Adipocyte (in vitro differentiated cells): ENCODE measurements at regions not wholly inside any gene's neighbourhood (a gene's known extent, or its start where the extent isn't known, plus 50 kb on each side); places are given as distances from the start of the nearest gene placed in this dataset.
A peak's percentile ranks its signal among the peaks of the same experiment; 100 is the strongest.
"Not testable (repeated sequence)": the region's sequence is repeated elsewhere in the genome, so short reads cannot be mapped to it uniquely, and the experiment has no call there.

Source experiments
- DNase-seq: peaks from one replicate; pipeline ENCODE4 v3.0.0-alpha.2; 2015; ENCODE audit warnings: low read depth
- H3K27me3 ChIP-seq: replicated peaks from 2 replicates; pipeline ENCODE4 v1.7.0; 2013; ENCODE audit warnings: mild to moderate bottlenecking, low read length, moderate library complexity; ENCODE audit not compliant: control insufficient read depth, insufficient read depth
- H3K36me3 ChIP-seq: 2 replicates; pipeline ENCODE4 v1.7.0; 2013; ENCODE audit warnings: low read length, mild to moderate bottlenecking, moderate library complexity; ENCODE audit not compliant: control insufficient read depth, insufficient read depth, severe bottlenecking
- H3K4me1 ChIP-seq: 2 replicates; pipeline ENCODE4 v1.7.0; 2013; ENCODE audit warnings: mild to moderate bottlenecking, low read length, moderate library complexity; ENCODE audit not compliant: control insufficient read depth, insufficient read depth
- H3K4me3 ChIP-seq: 2 replicates; pipeline ENCODE4 v1.7.0; 2013; ENCODE audit warnings: mild to moderate bottlenecking, low read length, moderate library complexity
- H3K9ac ChIP-seq: 2 replicates; pipeline ENCODE4 v1.7.0; 2013; ENCODE audit warnings: mild to moderate bottlenecking, low read length, moderate library complexity
- H3K9me3 ChIP-seq: 2 replicates; pipeline ENCODE4 v1.7.0; 2013; ENCODE audit warnings: mild to moderate bottlenecking, low read length, moderate library complexity; ENCODE audit not compliant: control insufficient read depth

- DNase-seq, H3K27me3 ChIP-seq, H3K4me1 ChIP-seq, H3K36me3 ChIP-seq, H3K9me3 ChIP-seq, H3K9ac ChIP-seq, H3K4me3 ChIP-seq: not testable (repeated sequence)
Measured at GRCh38 chr5:122669709-122670108, 105.2 kb upstream of the SNX2 start.

DNA sequence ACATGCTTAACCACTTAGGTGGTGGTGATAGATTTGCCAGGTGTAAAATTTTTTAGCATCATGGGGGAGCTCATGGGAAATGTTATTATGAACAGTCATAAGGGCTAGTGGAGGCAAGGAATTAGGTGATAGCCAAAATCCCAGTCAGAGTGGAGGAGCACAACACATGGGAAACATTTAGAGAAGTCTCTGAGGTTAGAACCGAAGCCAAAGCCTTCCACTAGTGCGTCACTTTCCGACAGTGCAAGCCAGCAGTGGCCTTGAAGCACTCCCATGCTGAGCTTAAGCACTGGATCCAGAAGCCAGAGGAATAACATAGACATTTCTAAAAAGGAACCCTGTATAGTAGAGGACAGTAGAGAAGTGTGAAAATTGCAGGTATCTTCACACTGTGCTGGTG lies 101.5 kb upstream of the SNX2 start:
- Histone ChIP-seq H3K36me3 (no peaks in the 10 kb centered on the region), H3K4me1 (peaks cover 4% of the 10 kb centered on the region), H3K27me3 (no peaks in the 10 kb centered on the region), H3K4me3 (no peak overlapping the region), H3K9me3 (no peaks in the 10 kb centered on the region), H3K9ac (no peak overlapping the region)
- peak; percentile 11 for DNase-seq

DNA sequence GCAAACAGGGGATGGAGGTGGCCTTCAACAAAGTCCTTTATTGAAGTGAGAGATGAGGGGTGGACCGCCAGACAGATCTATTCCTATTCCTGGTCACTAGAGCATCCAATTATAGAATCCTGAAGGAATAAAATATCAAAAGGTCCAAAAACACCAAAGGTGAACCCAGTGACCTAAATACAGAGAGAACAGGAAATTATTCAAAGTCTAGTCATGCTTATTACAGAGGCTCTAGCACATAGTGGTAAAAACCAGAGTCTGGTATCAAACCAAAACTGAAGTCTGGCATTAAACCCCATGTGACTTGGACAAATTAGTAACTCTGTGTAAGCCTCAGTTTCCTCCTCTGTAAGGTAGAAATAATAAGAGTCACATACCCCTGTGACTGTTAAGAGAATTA lies 100.5 kb upstream of the SNX2 start:
- Histone ChIP-seq H3K9ac (no peak overlapping the region), H3K9me3 (no peaks in the 10 kb centered on the region), H3K36me3 (no peaks in the 10 kb centered on the region), H3K4me1 (peaks cover 4% of the 10 kb centered on the region), H3K4me3 (no peak overlapping the region), H3K27me3 (no peaks in the 10 kb centered on the region)
- no peak for DNase-seq

- no peaks in the 10 kb centered on the region for H3K36me3 ChIP-seq
- no peak overlapping the region for H3K4me3 ChIP-seq
- no peak for DNase-seq
- H3K4me1 ChIP-seq = no peaks in the 10 kb centered on the region
- H3K9me3 ChIP-seq = no peaks in the 10 kb centered on the region
- no peak overlapping the region for H3K9ac ChIP-seq
- H3K27me3 ChIP-seq = no peaks in the 10 kb centered on the region
Measured at GRCh38 chr5:122680623-122681350, 94.1 kb upstream of the SNX2 start.

- Histone ChIP-seq H3K27me3 (no peaks in the 10 kb centered on the region), H3K36me3 (no peaks in the 10 kb centered on the region), H3K9ac (no peak overlapping the region), H3K9me3 (no peaks in the 10 kb centered on the region), H3K4me1 (no peaks in the 10 kb centered on the region), H3K4me3 (no peak overlapping the region)
- DNase-seq = no peak
Measured at GRCh38 chr5:122683631-122684030, 91.2 kb upstream of the SNX2 start.

DNA sequence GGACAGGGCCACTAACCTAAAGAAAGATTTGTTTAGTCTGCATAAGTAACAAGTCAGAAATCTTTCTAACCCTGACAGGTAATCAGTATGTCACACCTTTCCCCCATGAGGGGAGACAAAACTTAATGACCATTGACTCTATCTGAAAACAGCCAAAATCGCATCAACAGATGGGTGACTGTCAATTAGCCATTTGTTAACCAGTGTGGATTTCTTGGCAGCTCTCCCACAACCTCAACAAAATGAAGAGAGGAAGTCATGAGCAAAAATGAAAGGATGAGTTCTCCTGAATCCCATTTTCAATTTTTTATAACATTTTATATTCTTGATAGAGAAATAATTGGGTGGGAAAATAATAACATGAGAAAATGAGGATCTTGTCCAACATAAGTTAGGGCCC lies 84.6 kb upstream of the SNX2 start:
- Histone ChIP-seq H3K4me1 (no peaks in the 10 kb centered on the region), H3K9ac (no peak overlapping the region), H3K9me3 (no peaks in the 10 kb centered on the region), H3K36me3 (no peaks in the 10 kb centered on the region), H3K4me3 (no peak overlapping the region), H3K27me3 (no peaks in the 10 kb centered on the region)
- no peak for DNase-seq

- H3K36me3 ChIP-seq = no peaks in the 10 kb centered on the region
- no peak overlapping the region for H3K4me3 ChIP-seq
- no peaks in the 10 kb centered on the region for H3K27me3 ChIP-seq
- no peak for DNase-seq
- H3K4me1 ChIP-seq = no peaks in the 10 kb centered on the region
- no peak overlapping the region for H3K9ac ChIP-seq
- no peaks in the 10 kb centered on the region for H3K9me3 ChIP-seq
Measured at GRCh38 chr5:122691931-122692330, 82.9 kb upstream of the SNX2 start.

DNA sequence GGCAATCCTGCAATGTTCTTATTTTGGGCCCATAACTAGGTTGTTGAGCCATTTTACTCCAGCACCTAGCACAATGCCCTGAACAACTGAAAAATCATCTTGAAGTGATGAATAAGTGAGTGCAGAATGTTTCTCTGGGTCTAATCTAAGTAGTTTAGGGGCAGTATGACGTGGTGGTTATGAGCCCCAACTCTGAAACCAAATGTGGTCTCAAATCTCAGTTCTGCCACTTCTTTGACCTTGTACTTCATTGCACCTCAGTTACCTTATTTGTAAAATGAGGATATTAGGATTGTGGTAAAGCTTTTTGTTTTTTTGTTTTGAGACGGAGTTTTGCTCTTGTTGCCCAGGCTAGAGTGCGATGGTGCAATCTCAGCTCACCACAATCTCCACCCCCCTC lies 80.9 kb upstream of the SNX2 start:
- no peaks in the 10 kb centered on the region for H3K27me3 ChIP-seq
- H3K36me3 ChIP-seq = no peaks in the 10 kb centered on the region
- H3K4me1 ChIP-seq = no peaks in the 10 kb centered on the region
- DNase-seq = no peak
- no peak overlapping the region for H3K9ac ChIP-seq
- no peaks in the 10 kb centered on the region for H3K9me3 ChIP-seq
- H3K4me3 ChIP-seq = no peak overlapping the region

DNA sequence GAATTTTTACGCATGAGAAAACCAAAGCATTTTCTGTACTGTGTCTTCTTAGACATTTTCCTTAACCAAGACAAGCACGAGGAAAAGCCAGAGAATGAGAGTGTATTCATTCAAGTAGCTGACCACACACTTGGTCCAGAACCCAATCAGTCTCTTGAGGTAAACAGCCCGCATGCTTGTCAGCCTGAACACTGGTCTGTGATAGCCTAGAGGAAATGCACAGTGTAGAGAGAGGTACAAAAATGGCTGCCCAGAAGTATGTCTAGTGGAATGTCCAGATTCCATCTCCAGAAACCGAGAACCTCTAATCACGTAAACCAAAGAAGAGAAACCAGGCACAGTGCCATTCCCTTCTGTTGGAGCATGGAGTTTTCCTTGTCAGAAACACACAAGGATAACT lies 80.0 kb upstream of the SNX2 start:
- Histone ChIP-seq H3K4me3 (no peak overlapping the region), H3K4me1 (no peaks in the 10 kb centered on the region), H3K36me3 (no peaks in the 10 kb centered on the region), H3K9me3 (no peaks in the 10 kb centered on the region), H3K27me3 (no peaks in the 10 kb centered on the region), H3K9ac (no peak overlapping the region)
- DNase-seq = no peak

DNA sequence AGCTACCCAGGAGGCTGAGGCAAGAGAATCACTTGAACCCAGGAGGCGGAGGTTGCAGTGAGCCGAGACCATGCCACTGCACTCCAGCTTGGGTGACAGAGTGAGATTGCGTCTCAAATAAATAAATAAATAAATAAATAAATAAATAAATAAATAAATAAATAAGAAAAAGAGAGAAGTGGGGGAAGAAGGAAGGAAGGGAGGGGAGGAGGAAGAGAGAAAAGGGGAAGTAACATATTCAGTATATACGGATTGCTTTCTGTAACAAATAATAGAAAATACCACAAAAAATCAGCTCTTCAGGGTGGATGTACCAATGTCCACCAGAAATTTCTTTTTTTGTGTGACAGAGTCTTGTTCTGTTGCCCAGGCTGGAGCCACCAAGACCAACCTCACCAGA lies 78.1 kb upstream of the SNX2 start:
- H3K4me3 ChIP-seq, H3K36me3 ChIP-seq, H3K9me3 ChIP-seq, H3K4me1 ChIP-seq, DNase-seq, H3K9ac ChIP-seq, H3K27me3 ChIP-seq: not testable (repeated sequence)

DNA sequence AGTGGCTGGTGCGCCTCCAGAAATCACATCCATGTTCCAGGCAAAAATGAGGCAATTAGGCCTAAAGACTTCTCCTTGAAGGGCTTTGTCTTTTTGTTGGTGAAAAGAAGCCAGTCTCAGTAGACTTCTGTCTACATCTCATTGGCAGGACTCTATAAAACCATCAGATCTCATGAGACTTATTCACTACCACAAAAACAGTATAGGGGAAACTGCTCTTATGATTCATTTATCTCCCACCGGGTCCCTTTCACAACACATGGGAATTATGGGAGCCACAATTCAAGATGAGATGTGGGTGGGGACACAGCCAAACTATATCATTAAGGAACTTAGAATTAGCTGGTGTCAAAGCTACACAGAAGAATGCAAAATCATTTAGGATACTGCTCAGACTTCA lies 77.7 kb upstream of the SNX2 start:
- no peaks in the 10 kb centered on the region for H3K9me3 ChIP-seq
- no peak overlapping the region for H3K4me3 ChIP-seq
- no peaks in the 10 kb centered on the region for H3K4me1 ChIP-seq
- no peaks in the 10 kb centered on the region for H3K27me3 ChIP-seq
- DNase-seq = no peak
- no peak overlapping the region for H3K9ac ChIP-seq
- no peaks in the 10 kb centered on the region for H3K36me3 ChIP-seq

GRCh38 chr5:122699201-122699600 lies 75.7 kb upstream of the SNX2 start:
- Histone ChIP-seq H3K36me3 (no peaks in the 10 kb centered on the region), H3K9ac (no peak overlapping the region), H3K4me3 (no peak overlapping the region), H3K9me3 (no peaks in the 10 kb centered on the region), H3K27me3 (no peaks in the 10 kb centered on the region), H3K4me1 (no peaks in the 10 kb centered on the region)
- peak; percentile 6 for DNase-seq
